Breast epithelium (tissue), 3 donors: ENCODE measurements at regions not wholly inside any gene's neighbourhood (a gene's known extent, or its start where the extent isn't known, plus 50 kb on each side); places are given as distances from the start of the nearest gene placed in this dataset.

Experiments used
- CTCF ChIP-seq, 3 donors: fragments of 450-650 bp; IDR thresholded peaks; one replicate each; pipeline ENCODE4 v1.5.1; 2016 to 2017; ENCODE audit warnings: antibody characterized with exemption in 3 of 3, mild to moderate bottlenecking in 3 of 3, moderate library complexity in 3 of 3
- POLR2A ChIP-seq: fragments of 450-650 bp; IDR thresholded peaks from one replicate; pipeline ENCODE4 v1.6.1; 2016; ENCODE audit warnings: antibody characterized with exemption, mild to moderate bottlenecking, moderate library complexity
- POLR2AphosphoS5 ChIP-seq, 3 donors: sonication (generic); formaldehyde crosslinking; IDR thresholded peaks; one replicate each; pipeline ENCODE4 v1.6.1; 2017; ENCODE audit warnings: antibody characterized with exemption in 3 of 3

DNA sequence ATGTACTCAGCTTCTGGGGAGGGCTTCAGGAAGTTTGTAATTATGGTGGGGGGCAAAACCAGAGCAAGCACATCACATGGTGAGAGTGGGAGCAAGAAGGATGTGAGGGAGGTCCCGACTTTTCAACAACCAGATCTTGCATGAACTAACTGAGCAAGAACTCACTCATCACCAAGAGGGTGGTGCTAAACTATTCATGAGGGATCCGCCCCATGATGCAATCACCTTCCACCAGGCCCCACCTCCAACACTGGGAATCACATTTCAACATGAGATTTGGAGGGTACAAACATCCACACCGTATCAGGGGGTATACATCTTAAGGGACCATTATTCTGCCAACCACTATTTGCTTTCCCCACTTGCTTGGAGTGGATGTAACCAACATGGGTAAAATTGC is 209.6 kb upstream of the HNRNPA3 start:
- TF ChIP-seq CTCF (IDR thresholded peaks at IDR 0.05) (no peak), POLR2A (no peak), POLR2AphosphoS5 (IDR thresholded peaks at IDR 0.05) (no peak)
